Right lobe of liver (tissue), 4 donors: ENCODE measurements at regions not wholly inside any gene's neighbourhood (a gene's known extent, or its start where the extent isn't known, plus 50 kb on each side); places are given as distances from the start of the nearest gene placed in this dataset.

Source experiments
- POLR2A ChIP-seq: fragments of 450-650 bp; IDR thresholded peaks from one replicate; pipeline ENCODE4 v1.6.1; 2017; ENCODE audit warnings: antibody characterized with exemption, mild to moderate bottlenecking
- TF ChIP-seq, protein P1 (sequence below), 4 donors: fragments of 200-600 bp in 3 of 4; fragments of 450-650 bp in 1 of 4; IDR thresholded peaks; one replicate each; pipeline versions ENCODE4 v1.5.1 to v1.8.0; 2016 to 2022; ENCODE audit warnings: antibody characterized with exemption in 4 of 4, mild to moderate bottlenecking in 2 of 4
- donor health status: DM: no; HTN: no; CAD: no.
- donor health status: DM: no; HTN: no; CAD: no.
- donor health status: DM: no; HTN: yes; CAD: no.

DNA sequence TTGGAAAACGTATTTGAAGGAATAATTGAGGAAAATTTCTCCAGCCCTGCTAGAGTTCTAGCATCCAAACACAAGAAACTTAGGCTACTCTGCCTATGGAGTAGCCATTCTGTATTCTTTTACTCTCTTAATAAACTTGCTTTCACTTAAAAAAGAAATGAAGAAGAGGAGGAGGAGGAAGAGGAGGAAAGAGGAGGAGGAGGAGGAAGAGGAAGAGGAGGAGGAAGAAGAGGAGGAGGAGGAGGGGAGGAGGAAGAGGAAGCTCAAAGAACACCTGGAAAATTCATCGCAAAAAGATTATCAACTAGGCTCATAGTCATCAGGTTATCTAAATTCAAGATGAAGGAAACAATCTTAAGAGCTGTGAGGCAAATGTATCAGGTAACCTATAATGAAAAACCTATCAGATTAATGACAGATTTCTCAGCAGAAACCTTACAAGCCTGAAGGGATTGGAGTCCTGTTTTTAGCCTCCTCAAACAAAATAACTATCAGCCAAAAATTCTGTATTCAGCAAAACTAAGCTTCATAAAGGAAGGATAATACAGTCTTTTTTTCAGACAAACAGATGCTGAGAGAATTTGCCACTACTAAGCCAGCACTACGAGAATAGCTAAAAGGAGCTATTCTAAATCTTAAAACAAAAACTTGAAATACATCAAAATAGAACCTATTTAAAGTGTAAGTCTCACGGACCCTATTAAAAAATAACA is 56.2 kb upstream of the DSC1 start:
- TF ChIP-seq, protein P1, sequence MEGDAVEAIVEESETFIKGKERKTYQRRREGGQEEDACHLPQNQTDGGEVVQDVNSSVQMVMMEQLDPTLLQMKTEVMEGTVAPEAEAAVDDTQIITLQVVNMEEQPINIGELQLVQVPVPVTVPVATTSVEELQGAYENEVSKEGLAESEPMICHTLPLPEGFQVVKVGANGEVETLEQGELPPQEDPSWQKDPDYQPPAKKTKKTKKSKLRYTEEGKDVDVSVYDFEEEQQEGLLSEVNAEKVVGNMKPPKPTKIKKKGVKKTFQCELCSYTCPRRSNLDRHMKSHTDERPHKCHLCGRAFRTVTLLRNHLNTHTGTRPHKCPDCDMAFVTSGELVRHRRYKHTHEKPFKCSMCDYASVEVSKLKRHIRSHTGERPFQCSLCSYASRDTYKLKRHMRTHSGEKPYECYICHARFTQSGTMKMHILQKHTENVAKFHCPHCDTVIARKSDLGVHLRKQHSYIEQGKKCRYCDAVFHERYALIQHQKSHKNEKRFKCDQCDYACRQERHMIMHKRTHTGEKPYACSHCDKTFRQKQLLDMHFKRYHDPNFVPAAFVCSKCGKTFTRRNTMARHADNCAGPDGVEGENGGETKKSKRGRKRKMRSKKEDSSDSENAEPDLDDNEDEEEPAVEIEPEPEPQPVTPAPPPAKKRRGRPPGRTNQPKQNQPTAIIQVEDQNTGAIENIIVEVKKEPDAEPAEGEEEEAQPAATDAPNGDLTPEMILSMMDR (IDR thresholded peaks at IDR 0.05), result no peak
- TF ChIP-seq POLR2A, result no peak
